ENCODE measurements at regions not wholly inside any gene's neighbourhood (a gene's known extent, or its start where the extent isn't known, plus 50 kb on each side); places are given as distances from the start of the nearest gene placed in this dataset.
"Not testable (repeated sequence)": the region's sequence is repeated elsewhere in the genome, so short reads cannot be mapped to it uniquely, and the experiment has no call there.

GRCh38 chr14:43140453-43140852, 1366.6 kb downstream of the FSCB start:
- DNase-seq = no peak

- DNase-seq = no peak
Measured at GRCh38 chr14:43135877-43136411, 1371.1 kb downstream of the FSCB start.

DNA sequence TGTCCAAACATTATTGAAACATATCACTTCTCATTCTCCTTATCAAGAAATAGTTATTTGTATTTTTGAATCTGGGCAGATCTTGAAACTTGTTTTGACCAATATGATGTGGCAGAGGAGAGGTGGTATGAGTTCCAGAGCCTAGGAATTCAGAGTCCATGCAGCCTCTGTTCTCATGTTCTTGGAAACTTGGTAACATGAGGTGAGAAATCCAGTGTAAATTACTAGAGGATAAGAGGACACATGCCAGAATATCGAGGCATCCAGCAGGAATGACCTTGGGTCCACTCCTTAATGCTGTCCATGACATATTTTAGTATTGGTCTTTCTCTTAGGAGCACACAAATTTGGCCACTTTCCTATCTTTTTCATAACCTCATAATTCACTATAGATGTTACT, 1374.6 kb downstream of the FSCB start:
- DNase-seq = no peak

- not testable (repeated sequence) for DNase-seq
Measured at GRCh38 chr14:43128429-43128828, 1378.7 kb downstream of the FSCB start.

DNA sequence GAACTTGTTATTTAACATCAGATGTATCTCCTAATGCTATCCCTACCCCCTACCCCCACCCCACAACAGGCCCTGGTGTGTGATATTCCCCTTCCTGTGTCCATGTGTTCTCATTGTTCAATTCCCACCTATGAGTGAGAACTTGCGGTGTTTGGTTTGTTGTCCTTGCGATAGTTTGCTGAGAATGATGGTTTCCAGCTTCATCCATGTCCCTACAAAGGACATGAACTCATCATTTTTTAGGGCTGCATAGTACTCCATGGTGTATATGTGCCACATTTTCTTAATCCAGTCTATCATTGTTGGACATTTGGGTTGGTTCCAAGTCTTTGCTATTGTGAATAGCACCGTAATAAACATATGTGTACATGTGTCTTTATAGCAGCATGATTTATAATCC, 1379.2 kb downstream of the FSCB start:
- not testable (repeated sequence) for DNase-seq

DNA sequence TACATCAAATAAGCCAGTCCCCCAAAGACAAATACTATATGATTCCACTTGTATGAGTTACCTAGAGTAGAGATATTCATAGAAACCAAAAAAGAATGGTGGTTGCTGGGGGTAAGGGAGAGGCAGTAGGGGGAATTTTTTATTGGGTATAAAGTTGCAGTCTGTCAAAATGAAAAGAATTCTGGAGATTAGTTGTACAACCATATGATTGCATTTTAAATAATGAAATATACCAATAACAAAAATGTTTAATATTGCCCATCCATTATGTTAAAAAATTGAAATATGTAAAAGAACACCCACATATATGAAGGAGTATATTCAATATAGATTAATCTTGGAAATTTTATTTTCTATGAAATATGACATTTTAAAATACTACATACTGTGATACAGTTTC, 1383.5 kb downstream of the FSCB start:
- DNase-seq = no peak

DNA sequence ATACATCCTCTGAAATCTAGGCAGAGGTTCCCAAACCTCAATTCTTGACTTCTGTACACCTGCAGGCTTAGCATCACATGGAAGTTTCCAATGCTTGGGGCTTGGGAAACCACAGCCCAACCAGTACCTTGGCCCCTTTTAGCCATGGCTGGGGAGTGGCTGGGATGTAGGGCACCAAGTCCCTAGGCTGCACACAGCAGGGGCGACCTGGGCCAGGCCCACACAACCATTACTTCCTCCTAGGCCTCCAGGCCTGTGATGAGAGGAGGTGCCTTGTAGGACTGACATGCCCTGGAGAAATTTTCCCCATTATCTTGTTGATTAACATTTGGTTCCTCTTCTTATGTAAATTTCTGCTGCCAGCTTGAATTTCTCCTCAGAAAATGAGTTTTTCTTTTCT, 1387.4 kb downstream of the FSCB start:
- no peak for DNase-seq

- no peak for DNase-seq
Measured at GRCh38 chr14:43116341-43116740, 1390.7 kb downstream of the FSCB start.

- DNase-seq = no peak
Measured at GRCh38 chr14:43105305-43105704, 1401.8 kb downstream of the FSCB start.

GRCh38 chr14:43090380-43090779, 1416.7 kb downstream of the FSCB start:
- no peak for DNase-seq

- DNase-seq = peak; percentile 1
Measured at GRCh38 chr14:43087666-43088065, 1419.4 kb downstream of the FSCB start.

DNA sequence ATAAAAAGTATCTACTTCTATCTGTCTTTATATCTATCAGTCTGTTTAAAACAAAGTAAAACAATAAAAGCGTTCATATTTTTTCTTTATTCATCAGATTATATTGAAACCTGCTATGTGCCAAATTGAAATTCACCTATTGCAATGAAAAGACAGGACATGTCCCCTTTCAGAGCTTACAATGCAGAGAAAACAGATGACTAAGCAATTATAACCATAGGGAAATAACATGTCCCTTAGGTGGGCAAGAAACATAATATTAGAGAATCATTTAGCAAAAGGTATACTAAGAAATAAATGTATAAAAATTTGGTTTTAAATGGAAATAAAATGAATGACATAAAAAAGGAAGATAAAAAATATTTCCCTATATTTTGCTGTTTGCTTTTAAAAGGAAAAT, 1421.3 kb downstream of the FSCB start:
- DNase-seq = no peak

DNA sequence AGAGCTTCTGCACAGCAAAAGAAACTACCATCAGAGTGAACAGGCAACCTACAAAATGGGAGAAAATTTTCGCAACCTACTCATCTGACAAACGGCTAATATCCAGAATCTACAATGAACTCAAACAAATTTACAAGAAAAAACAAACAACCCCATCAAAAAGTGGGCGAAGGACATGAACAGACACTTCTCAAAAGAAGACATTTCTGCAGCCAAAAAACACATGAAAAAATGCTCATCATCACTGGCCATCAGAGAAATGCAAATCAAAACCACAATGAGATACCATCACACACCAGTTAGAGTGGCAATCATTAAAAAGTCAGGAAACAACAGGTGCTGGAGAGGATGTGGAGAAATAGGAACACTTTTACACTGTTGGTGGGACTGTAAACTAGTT, 1439.7 kb downstream of the FSCB start:
- DNase-seq = not testable (repeated sequence)

DNA sequence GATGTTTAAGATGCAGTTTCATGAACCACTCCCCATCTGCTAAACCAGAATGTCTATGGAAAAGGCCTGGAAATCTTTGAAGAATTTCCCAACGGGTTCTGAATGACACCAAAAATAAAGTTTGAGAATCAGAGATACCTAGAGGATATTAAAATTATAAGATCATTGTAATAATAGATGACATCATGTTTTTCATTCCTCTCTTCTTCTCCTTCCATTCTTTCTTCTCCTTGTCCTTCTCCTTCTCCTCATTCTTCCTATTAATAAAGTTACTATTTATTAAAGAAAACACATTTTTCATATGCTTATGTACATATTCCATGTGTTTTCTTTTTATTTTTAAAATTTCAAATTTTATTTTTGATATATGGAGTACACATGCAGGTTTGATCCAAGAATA, 1449.4 kb downstream of the LRFN5 start:
- DNase-seq = no peak

- no peak for DNase-seq
Measured at GRCh38 chr14:43052897-43053296, 1446.2 kb downstream of the LRFN5 start.

- DNase-seq = no peak
Measured at GRCh38 chr14:43043850-43044249, 1437.2 kb downstream of the LRFN5 start.

GRCh38 chr14:43042408-43042807, 1435.7 kb downstream of the LRFN5 start:
- no peak for DNase-seq

GRCh38 chr14:43041976-43042375, 1435.3 kb downstream of the LRFN5 start:
- DNase-seq = no peak

DNA sequence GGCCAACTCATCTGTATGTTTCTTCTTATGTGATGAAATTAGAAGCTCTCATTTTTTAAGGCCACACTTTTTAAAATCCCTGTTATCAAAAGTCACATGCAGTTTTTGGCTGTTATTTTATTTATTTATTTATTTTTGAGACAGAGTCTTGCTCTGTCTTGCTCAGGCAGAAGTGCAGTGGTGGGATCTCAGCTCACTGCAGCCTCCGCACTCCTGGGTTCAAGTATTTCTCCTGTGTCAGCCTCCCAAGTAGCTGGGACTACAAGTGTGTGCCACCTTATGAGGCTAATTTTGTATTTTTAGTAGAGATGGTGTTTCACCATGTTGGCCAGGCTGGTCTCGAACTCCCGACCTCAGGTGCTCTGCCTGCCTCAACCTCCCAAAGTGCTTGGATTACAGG, 1434.5 kb downstream of the LRFN5 start:
- no peak for DNase-seq

- no peak for DNase-seq
Measured at GRCh38 chr14:43039881-43040280, 1433.2 kb downstream of the LRFN5 start.

- no peak for DNase-seq
Measured at GRCh38 chr14:43031598-43031997, 1424.9 kb downstream of the LRFN5 start.

DNA sequence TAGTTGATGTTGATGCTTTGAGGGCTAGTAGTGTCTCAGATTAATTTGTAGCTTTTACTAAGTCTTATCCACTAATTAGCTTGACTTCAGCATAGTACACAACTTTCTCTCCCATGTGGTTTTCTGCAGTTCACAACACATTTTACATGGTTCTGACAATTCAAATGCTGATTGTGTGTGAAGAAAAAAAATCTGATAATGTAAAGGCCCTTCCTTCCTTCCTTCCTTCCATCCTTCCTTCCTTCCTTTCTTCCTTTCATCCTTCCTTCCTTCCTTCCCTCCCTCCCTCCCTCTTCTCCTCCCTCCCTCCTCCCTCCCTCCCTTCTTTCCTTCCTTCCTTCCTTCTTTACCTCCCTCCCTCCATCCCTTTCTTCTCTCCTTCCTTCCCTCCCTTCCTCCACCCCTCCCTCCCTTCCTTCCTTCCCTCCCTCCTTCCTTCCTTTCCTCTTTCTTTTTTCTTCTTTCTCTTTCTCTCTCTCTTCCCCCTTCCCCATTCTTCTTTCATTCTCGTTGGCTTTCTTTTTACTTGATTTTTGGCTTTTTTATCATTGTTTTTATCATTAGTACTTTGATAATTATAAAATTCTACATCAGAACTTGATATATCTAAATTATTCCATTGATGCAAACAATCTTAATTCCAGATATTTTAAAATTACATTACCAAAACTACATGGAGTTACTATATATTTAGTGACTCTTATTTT, 1415.6 kb downstream of the LRFN5 start:
- DNase-seq = no peak

GRCh38 chr14:43019826-43020225, 1413.2 kb downstream of the LRFN5 start:
- no peak for DNase-seq

DNA sequence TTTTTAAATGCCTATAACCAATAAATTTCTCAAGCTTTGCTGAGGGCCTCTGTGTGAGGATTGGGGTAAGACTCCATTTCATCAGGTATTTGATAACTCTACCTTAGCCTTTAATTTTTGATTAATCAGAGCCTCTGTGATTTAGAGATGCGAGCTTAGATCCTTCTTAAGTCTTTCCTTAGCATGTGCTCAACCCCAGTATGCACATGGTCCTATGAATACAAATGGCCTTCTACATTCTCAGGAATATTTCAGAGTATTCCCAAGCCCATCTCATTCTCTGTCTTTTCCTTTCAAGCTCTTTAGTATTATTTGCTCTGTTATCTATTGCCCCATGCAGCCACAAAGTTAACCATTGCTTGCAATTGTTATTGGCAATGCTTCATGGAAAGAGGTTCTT, 1407.7 kb downstream of the LRFN5 start:
- no peak for DNase-seq

DNA sequence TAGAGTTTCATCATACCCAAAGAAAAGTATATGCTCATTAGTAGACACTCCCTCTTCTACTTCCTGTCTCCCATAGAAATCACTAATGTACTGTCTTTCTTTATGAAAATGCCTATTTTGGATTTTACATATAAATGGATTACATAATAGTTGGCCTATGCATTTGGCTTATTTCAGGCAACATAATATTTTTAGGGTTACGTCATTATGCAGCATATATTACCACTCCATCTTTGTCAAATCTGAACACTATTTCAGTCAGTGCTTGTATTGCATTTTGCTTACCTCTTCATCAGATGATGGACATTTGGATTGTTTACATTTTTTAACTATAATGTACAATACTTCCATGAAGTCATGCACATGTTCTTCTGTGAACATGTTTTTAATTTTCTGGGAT, 1406.1 kb downstream of the LRFN5 start:
- DNase-seq = no peak
